PFSK-1 (cell line): ENCODE measurements at regions not wholly inside any gene's neighbourhood (a gene's known extent, or its start where the extent isn't known, plus 50 kb on each side); places are given as distances from the start of the nearest gene placed in this dataset.

Source experiments
- POLR2AphosphoS5 ChIP-seq: IDR thresholded peaks from 2 replicates; pipeline ENCODE4 v1.6.1; 2012; ENCODE audit warnings: low read depth, mild to moderate bottlenecking, control low read depth, low read length, moderate library complexity
- REST ChIP-seq, 2 experiments: IDR thresholded peaks; 2 replicates each; pipeline versions ENCODE4 v1.6.1 to v1.8.0; 2011 to 2012; ENCODE audit warnings: low read depth in 2 of 2, low read length in 2 of 2, control low read depth in 1 of 2, inconsistent platforms in 1 of 2, mild to moderate bottlenecking in 1 of 2, moderate library complexity in 1 of 2; ENCODE audit not compliant: insufficient read depth in 1 of 2
- SIN3A ChIP-seq: IDR thresholded peaks from 2 replicates; pipeline ENCODE4 v1.6.1; 2012; ENCODE audit warnings: mild to moderate bottlenecking, low read length, moderate library complexity, borderline replicate concordance; ENCODE audit not compliant: insufficient read depth
- TAF1 ChIP-seq: IDR thresholded peaks from 2 replicates; pipeline ENCODE4 v1.6.1; 2012; ENCODE audit warnings: low read length, control low read depth, borderline replicate concordance; ENCODE audit not compliant: insufficient read depth

GRCh38 chr12:127106697-127107096, 1160.3 kb upstream of the TMEM132C start:
- TF ChIP-seq POLR2AphosphoS5 (no peak), REST (IDR thresholded peaks at IDR 0.05; ENCODE audit: insufficient read depth in 1 of 2, low read depth in 2 of 2, low read length in 2 of 2) (no peak), TAF1 (no peak), SIN3A (no peak)
